ENCODE measurements at regions not wholly inside any gene's neighbourhood (a gene's known extent, or its start where the extent isn't known, plus 50 kb on each side); places are given as distances from the start of the nearest gene placed in this dataset.

DNA sequence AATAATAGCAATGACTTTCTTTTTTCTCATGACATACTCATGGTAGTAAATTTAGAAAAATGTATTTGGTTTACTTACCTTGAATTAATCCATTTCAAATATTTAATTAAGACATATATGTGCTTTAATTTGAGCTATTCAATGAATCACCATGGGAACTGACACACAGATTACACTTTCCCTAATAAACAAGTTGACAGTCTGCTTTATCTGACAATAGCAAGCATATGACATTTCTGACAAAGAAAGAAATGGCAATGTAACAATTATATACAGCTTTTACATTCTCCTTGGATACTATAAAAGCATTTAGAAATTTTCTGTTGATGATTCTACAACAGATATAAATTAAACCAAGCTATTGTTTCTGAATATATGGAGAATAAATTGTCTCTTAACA, 382.5 kb downstream of the CYLC2 start:
- Histone ChIP-seq H3K4me3 (ENCODE audit: low read length) (no peak overlapping the region), H3K36me3 (replicated peaks; ENCODE audit: low read depth, low read length) (no peaks in the 10 kb centered on the region), H3K4me2 (ENCODE audit: low read length) (no peak overlapping the region), H3K9ac (ENCODE audit: low read length) (no peak overlapping the region), H3K79me2 (ENCODE audit: low read length) (no peaks in the 10 kb centered on the region), H2AFZ (ENCODE audit: low read depth, low read length) (no peak overlapping the region), H3K9me3 (ENCODE audit: insufficient read depth, low read length) (no peaks in the 10 kb centered on the region), H3K4me1 (ENCODE audit: low read length) (no peaks in the 10 kb centered on the region), H4K20me1 (ENCODE audit: insufficient read depth, low read length) (no peaks in the 10 kb centered on the region), H3K27ac (ENCODE audit: low read length) (no peak overlapping the region), H3K27me3 (ENCODE audit: low read depth, low read length) (no peaks in the 10 kb centered on the region)
- TF ChIP-seq, protein P1, sequence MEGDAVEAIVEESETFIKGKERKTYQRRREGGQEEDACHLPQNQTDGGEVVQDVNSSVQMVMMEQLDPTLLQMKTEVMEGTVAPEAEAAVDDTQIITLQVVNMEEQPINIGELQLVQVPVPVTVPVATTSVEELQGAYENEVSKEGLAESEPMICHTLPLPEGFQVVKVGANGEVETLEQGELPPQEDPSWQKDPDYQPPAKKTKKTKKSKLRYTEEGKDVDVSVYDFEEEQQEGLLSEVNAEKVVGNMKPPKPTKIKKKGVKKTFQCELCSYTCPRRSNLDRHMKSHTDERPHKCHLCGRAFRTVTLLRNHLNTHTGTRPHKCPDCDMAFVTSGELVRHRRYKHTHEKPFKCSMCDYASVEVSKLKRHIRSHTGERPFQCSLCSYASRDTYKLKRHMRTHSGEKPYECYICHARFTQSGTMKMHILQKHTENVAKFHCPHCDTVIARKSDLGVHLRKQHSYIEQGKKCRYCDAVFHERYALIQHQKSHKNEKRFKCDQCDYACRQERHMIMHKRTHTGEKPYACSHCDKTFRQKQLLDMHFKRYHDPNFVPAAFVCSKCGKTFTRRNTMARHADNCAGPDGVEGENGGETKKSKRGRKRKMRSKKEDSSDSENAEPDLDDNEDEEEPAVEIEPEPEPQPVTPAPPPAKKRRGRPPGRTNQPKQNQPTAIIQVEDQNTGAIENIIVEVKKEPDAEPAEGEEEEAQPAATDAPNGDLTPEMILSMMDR (IDR thresholded peaks at IDR 0.05; ENCODE audit: low read depth, low read length): no peak
- no peak for TF ChIP-seq EZH2phosphoT487 (IDR thresholded peaks at IDR 0.05; ENCODE audit: low read depth)

DNA sequence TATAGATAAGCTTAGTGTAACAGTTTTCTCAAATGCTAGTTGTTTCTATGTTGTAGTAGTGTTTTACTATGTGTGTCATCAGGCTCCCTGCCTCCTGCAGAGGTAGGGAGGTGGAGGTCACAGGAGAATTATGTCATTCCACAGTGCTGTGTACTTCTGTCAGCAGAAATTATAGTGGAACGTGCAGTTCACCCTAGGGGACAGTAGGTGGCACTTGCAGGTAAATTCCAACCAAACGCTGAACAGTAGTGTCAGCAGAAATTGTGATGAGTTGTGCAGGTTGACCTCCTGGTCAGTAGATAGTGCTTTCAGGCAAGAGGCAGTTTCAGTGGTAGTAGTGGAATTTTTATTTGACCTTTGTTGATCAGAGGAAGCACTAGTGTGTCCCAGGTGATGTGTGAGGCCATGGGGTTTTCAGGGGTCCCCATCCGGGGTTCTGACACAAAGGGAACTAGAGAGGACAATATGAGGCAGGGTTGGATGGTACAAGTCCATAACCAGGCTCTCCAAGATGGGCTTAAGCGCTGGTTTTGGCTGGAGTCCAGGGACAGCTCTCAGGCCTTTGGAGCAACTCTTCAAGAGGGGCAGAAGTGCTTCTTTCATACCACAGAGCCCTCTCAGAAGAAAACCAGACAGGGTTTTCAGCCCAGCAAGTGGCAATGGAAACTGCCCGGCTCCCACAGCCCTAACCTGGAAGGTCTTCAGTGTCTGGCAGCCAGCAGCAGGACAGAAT, 402.9 kb downstream of the CYLC2 start:
- Histone ChIP-seq H4K20me1 (ENCODE audit: insufficient read depth, low read length) (no peaks in the 10 kb centered on the region), H3K9me3 (ENCODE audit: insufficient read depth, low read length) (no peaks in the 10 kb centered on the region), H3K4me3 (ENCODE audit: low read length) (no peak overlapping the region), H3K27me3 (ENCODE audit: low read depth, low read length) (no peaks in the 10 kb centered on the region), H3K9ac (ENCODE audit: low read length) (no peak overlapping the region), H3K36me3 (replicated peaks; ENCODE audit: low read depth, low read length) (no peaks in the 10 kb centered on the region), H3K79me2 (ENCODE audit: low read length) (no peaks in the 10 kb centered on the region), H3K4me1 (ENCODE audit: low read length) (no peaks in the 10 kb centered on the region), H3K4me2 (ENCODE audit: low read length) (no peak overlapping the region), H2AFZ (ENCODE audit: low read depth, low read length) (no peak overlapping the region), H3K27ac (ENCODE audit: low read length) (no peak overlapping the region)
- TF ChIP-seq, protein P1 (IDR thresholded peaks at IDR 0.05; ENCODE audit: low read depth, low read length): peak; percentile 88
- TF ChIP-seq EZH2phosphoT487 (IDR thresholded peaks at IDR 0.05; ENCODE audit: low read depth): no peak

DNA sequence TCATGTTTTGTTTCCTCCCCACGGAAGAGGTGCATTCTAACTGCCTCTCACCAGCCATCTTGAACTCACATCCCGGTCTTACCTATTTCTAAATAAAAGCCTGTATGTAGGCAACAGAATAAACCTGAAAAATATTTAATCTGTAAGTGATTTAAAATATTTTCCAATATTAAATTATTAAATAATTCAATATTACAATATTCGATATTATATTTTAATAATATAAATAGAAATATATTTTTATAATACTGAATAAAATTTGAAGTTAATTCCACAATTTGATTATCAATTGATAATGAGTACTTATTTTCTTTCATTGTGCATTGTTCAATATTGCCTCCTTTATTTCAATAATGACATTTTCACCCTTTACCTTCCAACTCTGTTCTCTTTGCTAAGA, 404.4 kb downstream of the CYLC2 start:
- Histone ChIP-seq H3K9ac (ENCODE audit: low read length) (no peak overlapping the region), H3K27ac (ENCODE audit: low read length) (no peak overlapping the region), H3K4me2 (ENCODE audit: low read length) (no peak overlapping the region), H3K36me3 (replicated peaks; ENCODE audit: low read depth, low read length) (no peaks in the 10 kb centered on the region), H3K4me1 (ENCODE audit: low read length) (no peaks in the 10 kb centered on the region), H3K79me2 (ENCODE audit: low read length) (no peaks in the 10 kb centered on the region), H3K4me3 (ENCODE audit: low read length) (no peak overlapping the region), H2AFZ (ENCODE audit: low read depth, low read length) (no peak overlapping the region), H3K9me3 (ENCODE audit: insufficient read depth, low read length) (no peaks in the 10 kb centered on the region), H4K20me1 (ENCODE audit: insufficient read depth, low read length) (no peaks in the 10 kb centered on the region), H3K27me3 (ENCODE audit: low read depth, low read length) (no peaks in the 10 kb centered on the region)
- TF ChIP-seq, protein P1 (IDR thresholded peaks at IDR 0.05; ENCODE audit: low read depth, low read length): no peak
- no peak for TF ChIP-seq EZH2phosphoT487 (IDR thresholded peaks at IDR 0.05; ENCODE audit: low read depth)

DNA sequence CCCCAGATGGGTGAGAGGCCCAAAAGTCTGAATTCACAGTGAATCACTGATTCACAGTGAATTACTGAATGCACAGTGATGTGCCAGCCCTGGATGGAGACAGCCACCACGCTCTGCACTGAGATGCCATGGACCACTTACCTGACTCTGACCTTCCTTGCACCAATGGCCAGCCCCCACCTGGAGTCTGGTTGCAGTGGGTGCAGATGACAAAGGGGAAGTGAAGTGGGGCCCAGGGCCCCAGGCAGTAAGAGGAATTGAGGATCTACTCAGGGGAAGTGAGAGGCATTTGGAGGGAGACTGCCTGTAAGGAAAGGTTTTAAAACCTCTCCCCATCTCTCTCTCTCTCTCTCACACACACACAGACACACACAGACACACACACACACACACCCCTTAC, 412.1 kb downstream of the CYLC2 start:
- Histone ChIP-seq H3K27ac (ENCODE audit: low read length) (peak overlapping the region; percentile 67), H3K4me3 (ENCODE audit: low read length) (peak overlapping the region; percentile 33; the same call in 1 of the 2 replicates), H3K4me2 (ENCODE audit: low read length) (peak overlapping the region; percentile 68), H3K27me3 (ENCODE audit: low read depth, low read length) (no peaks in the 10 kb centered on the region), H4K20me1 (ENCODE audit: insufficient read depth, low read length) (no peaks in the 10 kb centered on the region), H3K79me2 (ENCODE audit: low read length) (no peaks in the 10 kb centered on the region), H3K4me1 (ENCODE audit: low read length) (peaks cover 36% of the 10 kb centered on the region), H2AFZ (ENCODE audit: low read depth, low read length) (no peak overlapping the region), H3K36me3 (replicated peaks; ENCODE audit: low read depth, low read length) (no peaks in the 10 kb centered on the region), H3K9me3 (ENCODE audit: insufficient read depth, low read length) (no peaks in the 10 kb centered on the region), H3K9ac (ENCODE audit: low read length) (peak overlapping the region; percentile 8; the same call in 1 of the 2 replicates)
- TF ChIP-seq, protein P1 (IDR thresholded peaks at IDR 0.05; ENCODE audit: low read depth, low read length): no peak
- TF ChIP-seq EZH2phosphoT487 (IDR thresholded peaks at IDR 0.05; ENCODE audit: low read depth): no peak

All from OCI-LY3 (cell line).